22Rv1 (cell line): ENCODE measurements at regions not wholly inside any gene's neighbourhood (a gene's known extent, or its start where the extent isn't known, plus 50 kb on each side); places are given as distances from the start of the nearest gene placed in this dataset.

ENCODE experiments used
- H3K27ac ChIP-seq: fragments of 450-650 bp; 2 replicates; pipeline ENCODE4 v1.5.1; 2017
- CTCF ChIP-seq: fragments of 450-650 bp; IDR thresholded peaks from 2 replicates; pipeline ENCODE4 v1.5.1; 2017; ENCODE audit warnings: mild to moderate bottlenecking
- ZFX ChIP-seq: fragments of 450-650 bp; IDR thresholded peaks from 2 replicates; pipeline ENCODE4 v1.6.1; 2017; ENCODE audit warnings: antibody characterized with exemption, borderline replicate concordance

GRCh38 chr10:3852147-3852904 lies 67.3 kb upstream of the KLF6 start:
- TF ChIP-seq ZFX = no peak
- TF ChIP-seq CTCF = no peak
- peak overlapping the region; percentile 90 for H3K27ac ChIP-seq

GRCh38 chr10:3850999-3851937 lies 66.3 kb upstream of the KLF6 start:
- TF ChIP-seq CTCF = no peak
- no peak for TF ChIP-seq ZFX
- H3K27ac ChIP-seq = peak overlapping the region; percentile 90

DNA sequence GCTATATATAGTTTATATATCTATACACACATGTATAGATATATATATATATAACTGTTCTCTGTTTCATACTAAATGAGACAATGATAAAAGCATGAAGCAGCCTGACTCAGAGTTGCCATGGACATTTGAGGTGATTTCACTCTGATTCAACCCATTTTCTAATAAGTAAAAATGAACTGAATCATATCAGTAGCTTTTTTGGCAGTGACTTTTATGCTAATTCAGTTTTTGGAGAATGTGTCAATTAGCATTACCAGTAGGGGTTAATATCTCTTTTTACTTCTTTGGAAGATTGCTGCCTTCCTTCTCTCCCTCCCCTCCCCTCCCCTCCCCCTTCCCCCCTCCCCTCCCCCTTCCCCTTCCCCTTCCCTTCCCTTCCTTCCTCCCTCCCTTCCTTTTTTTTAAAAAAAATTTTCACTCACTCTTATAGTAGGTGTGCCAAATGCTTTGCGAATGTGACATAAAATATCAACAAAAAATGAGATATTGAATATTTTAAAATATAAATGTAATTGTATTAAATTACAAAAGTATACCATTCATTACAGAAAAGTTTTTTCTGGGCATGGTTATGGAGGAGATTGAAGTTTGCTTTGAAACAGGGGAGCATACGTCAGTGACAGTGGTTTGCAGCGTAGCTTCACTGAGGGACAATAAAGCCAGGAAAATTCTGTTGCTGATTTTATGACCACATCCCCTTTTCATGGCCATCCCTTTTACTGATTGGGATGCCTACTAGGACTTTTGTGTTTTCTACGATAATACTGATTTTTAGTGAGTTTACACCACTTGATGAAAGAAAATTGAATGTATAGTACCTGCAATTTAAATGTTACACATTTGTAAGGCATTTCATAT lies 64.0 kb upstream of the KLF6 start:
- no peak for TF ChIP-seq CTCF
- TF ChIP-seq ZFX = no peak
- H3K27ac ChIP-seq = no peak overlapping the region

DNA sequence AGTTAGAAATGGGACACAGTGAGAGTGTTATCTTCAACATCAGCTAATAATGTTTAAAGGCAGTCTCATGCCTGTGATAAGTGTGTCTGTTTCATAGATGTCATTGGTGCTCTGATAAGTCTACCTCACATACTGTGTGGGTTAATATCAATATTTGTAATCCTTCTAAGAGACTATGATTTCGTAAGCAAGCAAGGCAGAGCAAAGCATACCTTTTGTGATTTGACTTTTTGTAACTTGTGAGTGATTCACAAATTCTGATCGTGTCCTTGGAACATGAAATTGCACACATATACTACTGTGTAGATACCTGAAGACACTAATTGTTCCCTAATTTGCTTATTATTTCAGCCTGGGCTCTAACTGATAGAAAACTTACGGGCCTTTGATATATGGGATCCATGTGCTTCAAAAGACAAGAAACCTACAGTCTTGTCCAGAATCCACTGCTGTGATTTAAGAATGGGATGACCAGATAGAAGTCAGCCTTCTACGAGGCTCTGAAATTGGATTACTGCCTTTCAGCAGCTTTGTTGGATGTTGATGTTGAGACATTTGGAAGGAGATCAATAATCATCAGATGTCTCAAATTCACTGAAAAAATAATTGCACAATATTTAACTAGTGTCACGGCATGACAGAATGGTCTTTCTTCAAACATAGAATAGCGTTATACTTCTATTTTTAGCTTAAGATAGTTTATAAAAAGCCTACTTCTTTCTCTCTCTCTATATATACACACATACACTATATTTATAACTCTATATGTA lies 63.2 kb upstream of the KLF6 start:
- no peak overlapping the region for H3K27ac ChIP-seq

GRCh38 chr10:3846736-3847135 lies 61.7 kb upstream of the KLF6 start:
- no peak overlapping the region for H3K27ac ChIP-seq
- TF ChIP-seq ZFX = no peak
- no peak for TF ChIP-seq CTCF

More for the DNA sequence above, 63.2 kb upstream of the KLF6 start:
- TF ChIP-seq CTCF (no peak), ZFX (no peak)

DNA sequence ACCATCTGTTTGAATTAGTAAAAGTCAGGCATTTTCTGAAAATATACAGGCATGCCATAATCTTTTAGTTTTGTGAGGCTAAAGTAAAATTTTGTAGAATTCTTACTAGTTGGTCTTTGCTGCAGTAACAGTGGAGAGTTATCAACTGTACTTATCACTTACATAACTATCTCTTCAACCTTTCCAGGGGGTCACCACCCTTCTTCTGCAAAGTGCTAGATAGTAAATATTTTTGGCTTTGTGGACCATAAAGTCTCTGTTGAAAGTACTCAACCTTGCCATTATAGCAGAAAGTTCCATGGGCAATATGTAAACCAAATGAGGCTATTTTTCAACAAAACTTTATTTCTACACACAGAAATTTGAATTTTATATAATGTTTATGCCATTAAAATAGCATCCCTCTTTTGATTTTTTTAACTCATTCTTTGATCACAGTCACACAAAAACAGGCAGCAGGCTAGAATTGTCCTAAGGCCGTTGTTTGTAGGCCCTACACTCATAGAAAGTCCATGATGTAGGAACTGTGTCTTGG lies 59.5 kb upstream of the KLF6 start:
- no peak for TF ChIP-seq CTCF
- TF ChIP-seq ZFX = no peak
- no peak overlapping the region for H3K27ac ChIP-seq
